Lower lobe of right lung (tissue), 2 donors: ENCODE measurements at regions not wholly inside any gene's neighbourhood (a gene's known extent, or its start where the extent isn't known, plus 50 kb on each side); places are given as distances from the start of the nearest gene placed in this dataset.

ENCODE experiments used
- ATAC-seq, 2 donors: fragments of 200-7000 bp; cut with Tn5 transposase; one replicate each; pipeline ENCODE4 v1.9.1; 2020 to 2022; ENCODE audit warnings: mild to moderate bottlenecking in 2 of 2, moderate library complexity in 2 of 2
- DNase-seq: peaks from one replicate; pipeline ENCODE4 v3.0.0-alpha.2; 2020
- H3K27ac ChIP-seq: fragments of 200-600 bp; one replicate; pipeline ENCODE4 v1.8.0; 2022
- H3K27me3 ChIP-seq: fragments of 200-600 bp; one replicate; pipeline ENCODE4 v1.8.0; 2022; ENCODE audit warnings: low read depth
- H3K36me3 ChIP-seq: fragments of 200-600 bp; one replicate; pipeline ENCODE4 v1.8.0; 2022; ENCODE audit warnings: mild to moderate bottlenecking
- H3K4me1 ChIP-seq: fragments of 200-600 bp; one replicate; pipeline ENCODE4 v1.8.0; 2022
- H3K4me3 ChIP-seq: fragments of 200-600 bp; one replicate; pipeline ENCODE4 v1.8.0; 2022; ENCODE audit warnings: mild to moderate bottlenecking
- H3K9me3 ChIP-seq: fragments of 200-600 bp; one replicate; pipeline ENCODE4 v1.8.0; 2022
- intact Hi-C: fragments of 100-400 bp; cut with DNase I; formaldehyde crosslinking; loops from one replicate; pipeline ENCODE4 v1.11.0; 2022
- TF ChIP-seq, protein P1 (sequence below): fragments of 200-600 bp; IDR thresholded peaks from one replicate; pipeline ENCODE4 v1.8.0; 2022; ENCODE audit warnings: antibody characterized with exemption, mild to moderate bottlenecking
- donor health status: DM: no; HTN: yes; CAD: no; lungs with severe emphysema.

DNA sequence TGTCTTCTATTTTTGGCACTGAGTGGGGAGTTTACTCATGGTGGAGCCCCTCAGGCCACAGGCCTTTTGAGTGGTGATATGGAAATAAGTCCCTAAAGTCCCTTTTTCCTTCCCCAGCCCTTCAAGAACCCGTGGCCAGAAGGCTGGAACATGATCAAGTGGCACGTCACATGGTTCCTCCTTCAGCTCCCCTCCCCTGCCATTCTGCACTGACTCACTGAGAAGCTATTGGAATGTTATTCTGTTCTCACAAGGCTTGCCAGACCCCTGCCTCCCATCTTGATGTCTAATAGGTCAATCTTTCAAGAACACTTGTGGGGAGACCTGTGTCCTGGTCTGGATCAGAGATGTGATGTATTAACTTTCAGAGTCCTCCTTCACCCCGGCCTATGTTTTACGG lies 279.8 kb downstream of the SEC23IP start:
- intact Hi-C loops, result no loop called here
- TF ChIP-seq, protein P1, sequence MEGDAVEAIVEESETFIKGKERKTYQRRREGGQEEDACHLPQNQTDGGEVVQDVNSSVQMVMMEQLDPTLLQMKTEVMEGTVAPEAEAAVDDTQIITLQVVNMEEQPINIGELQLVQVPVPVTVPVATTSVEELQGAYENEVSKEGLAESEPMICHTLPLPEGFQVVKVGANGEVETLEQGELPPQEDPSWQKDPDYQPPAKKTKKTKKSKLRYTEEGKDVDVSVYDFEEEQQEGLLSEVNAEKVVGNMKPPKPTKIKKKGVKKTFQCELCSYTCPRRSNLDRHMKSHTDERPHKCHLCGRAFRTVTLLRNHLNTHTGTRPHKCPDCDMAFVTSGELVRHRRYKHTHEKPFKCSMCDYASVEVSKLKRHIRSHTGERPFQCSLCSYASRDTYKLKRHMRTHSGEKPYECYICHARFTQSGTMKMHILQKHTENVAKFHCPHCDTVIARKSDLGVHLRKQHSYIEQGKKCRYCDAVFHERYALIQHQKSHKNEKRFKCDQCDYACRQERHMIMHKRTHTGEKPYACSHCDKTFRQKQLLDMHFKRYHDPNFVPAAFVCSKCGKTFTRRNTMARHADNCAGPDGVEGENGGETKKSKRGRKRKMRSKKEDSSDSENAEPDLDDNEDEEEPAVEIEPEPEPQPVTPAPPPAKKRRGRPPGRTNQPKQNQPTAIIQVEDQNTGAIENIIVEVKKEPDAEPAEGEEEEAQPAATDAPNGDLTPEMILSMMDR, result no peak
- H3K27ac ChIP-seq, result no peak overlapping the region
- H3K9me3 ChIP-seq, result no peaks in the 10 kb centered on the region
- DNase-seq (no peak), ATAC-seq (no peak)
- H3K4me1 ChIP-seq, result no peaks in the 10 kb centered on the region
- H3K27me3 ChIP-seq, result no peaks in the 10 kb centered on the region
- no peaks in the 10 kb centered on the region for H3K36me3 ChIP-seq
- no peak overlapping the region for H3K4me3 ChIP-seq

- ATAC-seq, result no peak
- intact Hi-C loops, result no loop called here
- TF ChIP-seq, protein P1, result no peak
Measured at GRCh38 chr10:120174491-120174890, 282.0 kb downstream of the SEC23IP start.

GRCh38 chr10:120177330-120177729 lies 279.7 kb upstream of the PLPP4 start:
- TF ChIP-seq, protein P1, result no peak
- intact Hi-C loops, result no loop called here
- DNase-seq, result no peak
- no peaks in the 10 kb centered on the region for H3K27me3 ChIP-seq
- ATAC-seq, result no peak
- H3K4me1 ChIP-seq, result no peaks in the 10 kb centered on the region
- H3K4me3 ChIP-seq, result no peak overlapping the region
- H3K36me3 ChIP-seq, result no peaks in the 10 kb centered on the region
- no peaks in the 10 kb centered on the region for H3K9me3 ChIP-seq
- H3K27ac ChIP-seq, result no peak overlapping the region

More at GRCh38 chr10:120174491-120174890, 282.0 kb downstream of the SEC23IP start:
- Histone ChIP-seq H3K27me3 (no peaks in the 10 kb centered on the region), H3K4me1 (no peaks in the 10 kb centered on the region), H3K27ac (no peak overlapping the region), H3K36me3 (no peaks in the 10 kb centered on the region), H3K4me3 (no peak overlapping the region), H3K9me3 (no peaks in the 10 kb centered on the region)
- no peak for DNase-seq

- no peak for DNase-seq
- Histone ChIP-seq H3K36me3 (no peaks in the 10 kb centered on the region), H3K4me3 (no peak overlapping the region), H3K27ac (no peak overlapping the region), H3K4me1 (no peaks in the 10 kb centered on the region), H3K9me3 (no peaks in the 10 kb centered on the region), H3K27me3 (no peaks in the 10 kb centered on the region)
- no peak for ATAC-seq
- TF ChIP-seq, protein P1, result no peak
- intact Hi-C loops, result no loop called here
Measured at GRCh38 chr10:120180160-120180559, 276.9 kb upstream of the PLPP4 start.

GRCh38 chr10:120181154-120181553 lies 275.9 kb upstream of the PLPP4 start:
- ATAC-seq, result no peak
- Histone ChIP-seq H3K27me3 (no peaks in the 10 kb centered on the region), H3K36me3 (no peaks in the 10 kb centered on the region), H3K9me3 (no peaks in the 10 kb centered on the region), H3K4me1 (no peaks in the 10 kb centered on the region), H3K4me3 (no peak overlapping the region), H3K27ac (no peak overlapping the region)
- DNase-seq, result no peak
- TF ChIP-seq, protein P1, result no peak
- intact Hi-C loops, result no loop called here

DNA sequence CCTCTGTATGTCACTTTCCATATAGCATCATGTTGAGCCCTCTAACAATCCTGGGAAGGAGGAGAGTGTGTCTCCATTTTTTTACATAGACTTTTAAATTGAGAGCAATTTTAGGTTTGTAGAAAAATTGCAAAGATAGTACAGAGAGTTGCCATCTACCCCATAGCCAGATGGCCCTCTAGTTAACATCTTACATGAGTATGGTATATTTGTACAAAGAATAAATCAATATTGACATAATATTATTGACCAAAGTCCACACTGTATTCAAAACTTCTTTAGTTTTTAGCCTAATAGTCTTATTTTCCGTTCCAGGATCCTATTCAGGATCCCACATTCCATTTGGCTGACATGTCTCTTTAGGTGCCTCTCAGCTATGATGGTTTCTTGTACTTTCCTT lies 274.6 kb upstream of the PLPP4 start:
- no peaks in the 10 kb centered on the region for H3K36me3 ChIP-seq
- H3K4me3 ChIP-seq, result no peak overlapping the region

More for the DNA sequence above, 274.6 kb upstream of the PLPP4 start:
- no peak for DNase-seq
- Histone ChIP-seq H3K9me3 (no peaks in the 10 kb centered on the region), H3K4me1 (no peaks in the 10 kb centered on the region), H3K27me3 (no peaks in the 10 kb centered on the region), H3K27ac (no peak overlapping the region)
- intact Hi-C loops, result no loop called here
- TF ChIP-seq, protein P1, result no peak
- ATAC-seq, result no peak
